ENCODE measurements at regions not wholly inside any gene's neighbourhood (a gene's known extent, or its start where the extent isn't known, plus 50 kb on each side); places are given as distances from the start of the nearest gene placed in this dataset.

- H3K4me3 ChIP-seq (ENCODE audit: low read length) = no peak overlapping the region
These were observed 158.6 kb upstream of the NR2F2 start for GRCh38 chr15:96171853-96172296.

DNA sequence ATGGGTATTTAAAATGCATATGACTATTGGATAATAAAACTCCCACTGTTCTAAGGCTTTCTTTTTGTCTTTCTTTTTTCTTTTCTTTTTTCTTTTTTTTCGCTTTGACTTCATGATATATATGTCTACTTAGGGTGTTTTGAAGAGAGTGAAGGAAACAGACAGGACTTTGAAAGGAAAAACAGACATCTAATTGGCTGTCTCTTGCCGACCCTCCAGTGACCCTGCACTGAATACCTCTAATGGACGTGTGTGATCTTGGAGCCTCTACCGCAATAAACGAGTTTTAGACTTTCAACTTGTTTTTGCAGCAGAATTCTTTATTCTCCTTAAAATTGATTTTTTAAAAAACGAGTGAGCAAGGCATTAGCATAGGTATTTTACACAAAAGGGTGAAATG, 158.1 kb upstream of the NR2F2 start:
- Histone ChIP-seq H4K20me1 (ENCODE audit: insufficient read depth, low read length) (no peaks in the 10 kb centered on the region), H3K27me3 (ENCODE audit: low read depth, low read length) (peaks cover 20% of the 10 kb centered on the region), H3K79me2 (ENCODE audit: low read length) (no peaks in the 10 kb centered on the region), H3K4me3 (ENCODE audit: low read length) (no peak overlapping the region), H3K9ac (ENCODE audit: low read length) (no peak overlapping the region), H3K4me2 (ENCODE audit: low read length) (no peak overlapping the region), H3K27ac (ENCODE audit: low read length) (no peak overlapping the region), H2AFZ (ENCODE audit: low read depth, low read length) (no peak overlapping the region), H3K36me3 (replicated peaks; ENCODE audit: low read depth, low read length) (no peaks in the 10 kb centered on the region), H3K9me3 (ENCODE audit: insufficient read depth, low read length) (no peaks in the 10 kb centered on the region), H3K4me1 (ENCODE audit: low read length) (no peaks in the 10 kb centered on the region)
- TF ChIP-seq, protein P1, sequence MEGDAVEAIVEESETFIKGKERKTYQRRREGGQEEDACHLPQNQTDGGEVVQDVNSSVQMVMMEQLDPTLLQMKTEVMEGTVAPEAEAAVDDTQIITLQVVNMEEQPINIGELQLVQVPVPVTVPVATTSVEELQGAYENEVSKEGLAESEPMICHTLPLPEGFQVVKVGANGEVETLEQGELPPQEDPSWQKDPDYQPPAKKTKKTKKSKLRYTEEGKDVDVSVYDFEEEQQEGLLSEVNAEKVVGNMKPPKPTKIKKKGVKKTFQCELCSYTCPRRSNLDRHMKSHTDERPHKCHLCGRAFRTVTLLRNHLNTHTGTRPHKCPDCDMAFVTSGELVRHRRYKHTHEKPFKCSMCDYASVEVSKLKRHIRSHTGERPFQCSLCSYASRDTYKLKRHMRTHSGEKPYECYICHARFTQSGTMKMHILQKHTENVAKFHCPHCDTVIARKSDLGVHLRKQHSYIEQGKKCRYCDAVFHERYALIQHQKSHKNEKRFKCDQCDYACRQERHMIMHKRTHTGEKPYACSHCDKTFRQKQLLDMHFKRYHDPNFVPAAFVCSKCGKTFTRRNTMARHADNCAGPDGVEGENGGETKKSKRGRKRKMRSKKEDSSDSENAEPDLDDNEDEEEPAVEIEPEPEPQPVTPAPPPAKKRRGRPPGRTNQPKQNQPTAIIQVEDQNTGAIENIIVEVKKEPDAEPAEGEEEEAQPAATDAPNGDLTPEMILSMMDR (IDR thresholded peaks at IDR 0.05; ENCODE audit: low read depth, low read length) = no peak
- TF ChIP-seq EZH2phosphoT487 (IDR thresholded peaks at IDR 0.05; ENCODE audit: low read depth) = no peak

More at GRCh38 chr15:96171853-96172296, 158.6 kb upstream of the NR2F2 start:
- Histone ChIP-seq H3K9me3 (ENCODE audit: insufficient read depth, low read length) (no peaks in the 10 kb centered on the region), H4K20me1 (ENCODE audit: insufficient read depth, low read length) (no peaks in the 10 kb centered on the region), H3K4me1 (ENCODE audit: low read length) (no peaks in the 10 kb centered on the region), H2AFZ (ENCODE audit: low read depth, low read length) (no peak overlapping the region), H3K79me2 (ENCODE audit: low read length) (no peaks in the 10 kb centered on the region), H3K27me3 (ENCODE audit: low read depth, low read length) (peaks cover 24% of the 10 kb centered on the region), H3K36me3 (replicated peaks; ENCODE audit: low read depth, low read length) (no peaks in the 10 kb centered on the region), H3K27ac (ENCODE audit: low read length) (no peak overlapping the region), H3K9ac (ENCODE audit: low read length) (no peak overlapping the region), H3K4me2 (ENCODE audit: low read length) (no peak overlapping the region)
- no peak for TF ChIP-seq EZH2phosphoT487 (IDR thresholded peaks at IDR 0.05; ENCODE audit: low read depth)

DNA sequence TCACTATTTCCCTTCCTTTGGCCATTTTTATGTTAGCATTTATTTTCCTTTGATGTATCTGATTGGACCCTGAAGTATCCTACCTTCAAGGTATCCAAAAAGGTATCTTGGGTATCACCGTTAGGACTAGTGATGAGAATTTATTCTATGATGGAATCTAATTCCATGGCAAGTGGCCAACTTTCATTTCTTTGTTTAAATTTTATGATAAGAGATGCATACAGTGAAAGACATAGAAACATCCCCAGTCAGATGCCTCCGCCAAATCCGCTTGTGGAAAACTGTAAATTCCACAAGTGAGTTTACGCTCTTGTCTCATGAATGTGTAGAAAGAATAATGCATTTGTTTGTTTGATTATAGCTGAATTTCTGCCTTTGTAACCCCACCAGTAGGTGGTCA, 153.7 kb upstream of the NR2F2 start:
- no peaks in the 10 kb centered on the region for H3K4me1 ChIP-seq (ENCODE audit: low read length)
- H3K9me3 ChIP-seq (ENCODE audit: insufficient read depth, low read length) = no peaks in the 10 kb centered on the region
- H3K27me3 ChIP-seq (ENCODE audit: low read depth, low read length) = peaks cover 5% of the 10 kb centered on the region
- H3K79me2 ChIP-seq (ENCODE audit: low read length) = no peaks in the 10 kb centered on the region
- no peak for TF ChIP-seq EZH2phosphoT487 (IDR thresholded peaks at IDR 0.05; ENCODE audit: low read depth)
- TF ChIP-seq, protein P1 (IDR thresholded peaks at IDR 0.05; ENCODE audit: low read depth, low read length) = no peak
- no peak overlapping the region for H3K4me3 ChIP-seq (ENCODE audit: low read length)
- H4K20me1 ChIP-seq (ENCODE audit: insufficient read depth, low read length) = no peaks in the 10 kb centered on the region
- H3K27ac ChIP-seq (ENCODE audit: low read length) = no peak overlapping the region
- H3K36me3 ChIP-seq (replicated peaks; ENCODE audit: low read depth, low read length) = no peaks in the 10 kb centered on the region
- H2AFZ ChIP-seq (ENCODE audit: low read depth, low read length) = no peak overlapping the region
- no peak overlapping the region for H3K9ac ChIP-seq (ENCODE audit: low read length)
- H3K4me2 ChIP-seq (ENCODE audit: low read length) = no peak overlapping the region

- no peak overlapping the region for H3K27ac ChIP-seq (ENCODE audit: low read length)
- TF ChIP-seq EZH2phosphoT487 (IDR thresholded peaks at IDR 0.05; ENCODE audit: low read depth) = no peak
- TF ChIP-seq, protein P1 (IDR thresholded peaks at IDR 0.05; ENCODE audit: low read depth, low read length) = no peak
- H4K20me1 ChIP-seq (ENCODE audit: insufficient read depth, low read length) = no peaks in the 10 kb centered on the region
- no peak overlapping the region for H3K9ac ChIP-seq (ENCODE audit: low read length)
- H3K4me2 ChIP-seq (ENCODE audit: low read length) = no peak overlapping the region
- no peaks in the 10 kb centered on the region for H3K9me3 ChIP-seq (ENCODE audit: insufficient read depth, low read length)
- H3K4me1 ChIP-seq (ENCODE audit: low read length) = no peaks in the 10 kb centered on the region
- no peak overlapping the region for H3K4me3 ChIP-seq (ENCODE audit: low read length)
- H2AFZ ChIP-seq (ENCODE audit: low read depth, low read length) = no peak overlapping the region
- H3K27me3 ChIP-seq (ENCODE audit: low read depth, low read length) = peaks cover under 1% of the 10 kb centered on the region
- no peaks in the 10 kb centered on the region for H3K36me3 ChIP-seq (replicated peaks; ENCODE audit: low read depth, low read length)
- H3K79me2 ChIP-seq (ENCODE audit: low read length) = no peaks in the 10 kb centered on the region
These were observed 153.2 kb upstream of the NR2F2 start for GRCh38 chr15:96177279-96177678.

Data from OCI-LY3 (cell line).